NCI-H82 treated with DMSO at 0.1 percent for 48 hours (cell line): ENCODE measurements at regions not wholly inside any gene's neighbourhood (a gene's known extent, or its start where the extent isn't known, plus 50 kb on each side); places are given as distances from the start of the nearest gene placed in this dataset.
A peak's percentile ranks its signal among the peaks of the same experiment; 100 is the strongest.
"Not testable (repeated sequence)": the region's sequence is repeated elsewhere in the genome, so short reads cannot be mapped to it uniquely, and the experiment has no call there.

Experiments used
- DNase-seq: peaks from one replicate; lab custom pipeline; 2025; ENCODE audit not compliant: unreplicated experiment; lab: John Stamatoyannopoulos, UW

DNA sequence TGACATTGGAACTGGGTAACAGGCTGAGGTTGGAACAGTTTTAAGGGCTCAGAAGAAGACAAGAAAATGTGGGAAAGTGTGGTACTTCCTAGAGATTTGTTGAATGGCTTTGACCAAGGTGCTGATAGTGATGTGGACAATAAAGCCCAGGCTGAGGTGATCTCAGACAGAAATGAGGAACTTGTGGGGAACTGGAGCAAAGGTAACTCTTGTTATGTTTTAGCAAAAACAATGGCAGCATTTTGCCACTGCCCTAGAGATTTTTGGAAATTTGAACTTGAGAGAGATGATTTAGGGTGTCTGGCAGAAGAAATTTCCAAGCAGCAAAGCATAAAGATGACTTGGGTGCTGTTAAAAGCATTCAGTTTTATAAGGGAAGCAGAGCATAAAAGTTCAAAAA is 474.7 kb upstream of the ADGRB3 start:
- no peak for DNase-seq

DNA sequence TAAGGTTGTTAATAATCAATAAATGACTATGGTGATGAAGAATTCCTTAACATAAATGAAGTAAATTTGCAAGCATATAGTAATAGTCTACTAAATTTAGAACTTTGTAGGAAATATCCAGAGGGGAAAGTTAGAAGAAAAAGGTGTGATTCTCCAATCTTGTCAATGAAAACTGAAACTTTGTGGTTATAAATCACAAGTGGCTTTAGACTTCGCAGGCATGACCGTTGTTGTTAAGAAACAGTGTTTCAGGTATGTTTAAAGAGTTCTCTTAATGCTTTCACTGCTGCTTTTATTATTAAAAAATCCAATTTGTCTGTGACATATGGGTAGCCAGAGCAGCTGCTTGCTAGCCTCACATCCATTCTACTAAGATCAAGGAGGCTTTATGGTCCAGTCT is 475.6 kb upstream of the ADGRB3 start:
- DNase-seq: peak; percentile 2

DNA sequence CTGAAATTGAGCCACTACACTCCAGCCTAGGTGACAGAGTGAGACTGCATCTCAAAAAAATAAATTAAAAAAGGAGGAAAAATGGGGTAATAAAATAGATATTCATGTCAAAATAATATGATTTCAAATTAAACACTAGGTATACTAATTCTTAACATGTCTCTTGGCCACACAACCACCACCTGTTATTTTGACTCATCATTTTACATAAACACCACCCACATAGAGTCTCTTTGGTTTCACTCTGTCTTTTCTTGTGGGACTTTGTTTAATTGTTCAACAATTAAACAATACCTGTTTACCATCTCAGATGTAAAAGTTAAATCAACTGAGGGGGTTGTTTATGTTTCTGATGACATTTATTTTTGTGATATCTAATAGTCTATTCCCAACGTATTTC is 476.8 kb upstream of the ADGRB3 start:
- DNase-seq: no peak

DNA sequence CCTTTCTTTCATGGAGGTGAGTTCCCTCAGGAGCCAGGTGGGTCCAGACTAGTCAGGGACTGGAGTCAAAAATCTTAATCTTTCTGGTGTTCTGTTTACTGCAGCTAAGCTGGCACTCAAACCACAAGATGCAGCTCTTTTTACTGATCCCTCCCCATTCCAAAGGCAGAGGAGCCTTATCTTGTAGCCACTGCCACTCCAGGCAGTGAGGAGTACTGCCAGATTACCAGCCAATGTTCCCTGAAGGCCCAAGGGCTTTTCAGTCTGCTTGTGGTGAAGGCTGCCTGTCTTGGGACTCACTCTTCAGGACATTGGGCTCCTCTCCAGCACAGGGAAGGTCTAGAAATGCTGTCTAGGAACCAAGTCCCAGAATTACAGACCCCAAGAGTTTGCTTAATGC is 490.4 kb upstream of the ADGRB3 start:
- DNase-seq: no peak

DNA sequence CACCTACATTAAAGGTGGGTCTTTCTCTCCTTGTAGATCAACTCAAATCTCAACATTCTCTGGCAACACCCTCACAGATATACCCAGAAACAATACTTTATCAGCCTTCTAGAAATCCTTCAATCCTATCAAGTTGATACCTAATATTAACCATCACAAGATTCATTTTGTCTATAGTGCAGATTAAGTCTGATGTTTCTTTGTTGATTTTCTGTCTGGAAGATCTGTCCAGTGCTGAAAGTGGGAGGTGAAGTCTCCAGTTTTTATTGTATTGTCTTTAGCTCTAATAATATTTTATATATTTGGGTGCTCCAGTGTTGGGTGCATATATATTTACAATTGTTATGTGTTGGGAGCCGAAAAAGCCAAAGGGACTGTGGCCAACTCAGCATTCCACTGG is 493.9 kb upstream of the ADGRB3 start:
- no peak for DNase-seq

DNA sequence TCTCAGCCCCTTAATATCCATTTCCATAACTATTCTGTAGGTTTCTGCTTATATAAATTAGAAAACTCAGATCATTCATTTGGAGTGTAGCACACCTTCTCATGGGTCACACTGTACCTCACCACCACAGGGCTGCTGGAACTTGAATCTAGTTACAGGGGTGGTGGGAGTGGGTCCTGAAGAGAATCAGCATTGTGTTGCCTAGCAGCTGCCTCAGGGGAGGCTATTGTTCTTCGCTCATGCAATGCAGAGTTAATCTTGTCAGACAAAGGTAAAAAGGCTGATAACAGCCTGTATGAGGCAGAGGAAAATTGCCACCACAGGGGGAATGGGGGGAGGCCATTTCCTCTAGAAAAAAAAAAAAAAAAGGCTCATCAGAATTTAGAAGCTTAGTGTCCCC is 496.0 kb upstream of the ADGRB3 start:
- no peak for DNase-seq

DNA sequence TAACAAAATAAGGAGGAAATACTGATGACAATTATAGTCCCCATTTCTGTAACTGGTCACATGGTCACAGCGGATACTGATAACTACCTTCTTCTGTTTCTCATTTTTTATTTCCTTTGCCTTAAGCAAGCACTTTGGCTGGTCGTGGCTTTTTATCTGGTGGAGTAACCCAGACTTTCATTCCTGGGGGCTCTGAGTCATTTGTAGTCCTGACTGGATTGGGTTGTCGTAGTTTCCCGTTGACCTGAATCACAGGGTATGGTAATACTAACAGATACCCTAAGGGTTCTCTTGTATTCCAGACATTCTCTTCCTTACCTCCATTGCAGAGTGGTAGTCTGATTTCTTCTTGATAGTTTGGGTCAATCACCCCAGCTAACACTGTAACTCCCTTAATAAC is 500.3 kb upstream of the ADGRB3 start:
- no peak for DNase-seq

DNA sequence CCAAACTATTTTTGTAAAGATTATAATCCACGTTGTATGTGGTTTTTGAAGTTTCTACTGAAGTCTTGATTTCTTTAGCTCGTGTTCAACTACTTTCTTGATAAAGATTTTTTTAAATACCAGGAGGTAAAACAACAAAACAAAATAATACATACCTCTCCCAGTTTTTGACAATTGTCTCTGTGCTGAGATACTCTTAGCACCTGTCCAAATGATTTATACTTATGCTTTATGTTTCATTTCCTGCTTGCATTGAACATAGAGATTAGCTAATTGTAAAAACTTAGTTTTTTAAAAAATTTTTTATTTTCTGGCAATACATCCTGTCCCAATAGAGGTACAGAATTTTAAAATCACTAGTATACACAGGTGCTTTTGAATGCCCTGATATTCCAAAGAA is 506.9 kb upstream of the ADGRB3 start:
- no peak for DNase-seq

DNA sequence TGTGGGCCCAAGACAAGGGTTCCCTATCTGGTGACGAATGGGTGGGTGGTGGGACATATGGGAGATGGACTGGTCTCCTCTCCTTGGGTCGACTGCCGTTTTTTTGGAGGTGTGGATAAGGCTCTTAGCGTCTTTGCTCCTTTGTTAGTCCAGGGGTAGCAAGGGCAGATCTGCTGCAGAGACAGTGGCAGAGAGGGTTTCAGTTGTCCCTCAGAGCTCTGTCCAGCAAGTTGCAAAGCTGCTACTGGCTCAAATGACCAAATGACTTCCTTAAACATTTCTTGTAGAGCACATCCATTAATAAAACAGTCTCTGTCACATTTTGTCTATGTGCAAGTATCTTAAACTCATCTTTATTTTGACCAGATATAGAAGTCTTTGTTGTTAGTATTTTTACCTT is 508.0 kb upstream of the ADGRB3 start:
- no peak for DNase-seq

DNA sequence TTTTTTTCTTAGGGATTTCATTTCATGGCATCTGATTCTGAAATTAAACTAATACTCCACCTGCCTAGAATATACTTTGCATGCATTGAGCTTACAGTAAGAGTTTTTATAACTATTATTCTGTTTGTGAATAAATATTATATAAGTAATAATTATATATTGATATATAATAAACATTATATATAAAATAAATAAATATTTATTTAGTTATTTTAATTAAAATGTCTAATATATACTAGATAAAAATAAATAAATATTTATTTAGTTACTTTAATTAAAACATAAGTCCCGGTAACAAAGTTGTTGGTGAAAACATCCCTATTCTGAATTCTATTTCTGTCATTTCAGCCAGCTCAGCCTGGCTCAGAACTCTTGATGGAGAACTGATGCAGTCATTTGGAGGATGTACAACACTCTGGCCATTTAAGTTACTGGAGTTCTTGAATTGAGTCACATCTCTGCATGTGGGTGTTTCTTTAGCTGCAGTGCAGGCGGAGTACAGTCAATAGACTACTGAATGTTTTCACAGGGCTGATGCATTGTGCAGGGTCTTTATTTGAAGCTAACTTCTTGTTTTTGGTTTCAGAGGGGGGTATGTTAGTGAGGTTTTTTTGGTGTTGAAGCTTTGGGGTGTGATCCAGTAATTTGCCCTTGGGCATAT is 508.9 kb upstream of the ADGRB3 start:
- no peak for DNase-seq

DNA sequence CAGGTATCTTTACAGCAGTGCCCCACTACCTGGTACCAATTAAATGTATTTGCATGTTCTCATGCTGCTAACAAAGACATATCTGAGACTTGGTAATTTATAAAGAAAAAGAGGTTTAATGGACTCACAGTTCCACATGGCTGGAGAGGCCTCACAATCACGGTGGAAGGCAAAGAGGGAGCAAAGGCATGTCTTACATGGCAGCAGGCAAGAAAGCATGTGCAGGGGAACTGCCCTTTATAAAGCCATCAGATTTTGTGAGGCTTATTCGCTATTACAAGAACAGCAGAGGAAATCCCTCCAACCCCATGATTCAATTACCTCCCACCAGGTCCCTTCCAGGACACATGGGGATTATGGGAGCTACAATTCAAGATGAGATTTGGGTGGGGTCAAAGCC is 512.1 kb upstream of the ADGRB3 start:
- not testable (repeated sequence) for DNase-seq

DNA sequence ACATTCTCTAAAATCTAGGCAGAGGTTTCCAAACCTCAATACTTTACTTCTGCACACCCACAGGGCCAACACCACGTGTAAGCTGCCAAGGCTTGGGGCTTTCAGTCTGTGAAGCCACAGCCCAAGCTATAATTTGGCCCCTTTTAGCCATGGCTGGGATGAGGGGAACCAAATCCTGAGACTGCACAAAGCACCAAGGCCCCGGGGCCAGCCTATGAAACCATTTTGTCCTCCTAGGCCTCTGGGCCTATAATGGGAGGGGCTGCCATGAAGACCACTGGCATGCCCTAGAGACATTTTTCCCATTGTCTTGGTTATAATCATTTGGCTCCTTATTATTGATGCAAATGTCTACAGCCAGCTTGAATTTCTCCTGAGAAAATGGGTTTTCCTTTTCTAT is 513.0 kb upstream of the ADGRB3 start:
- DNase-seq: no peak

DNA sequence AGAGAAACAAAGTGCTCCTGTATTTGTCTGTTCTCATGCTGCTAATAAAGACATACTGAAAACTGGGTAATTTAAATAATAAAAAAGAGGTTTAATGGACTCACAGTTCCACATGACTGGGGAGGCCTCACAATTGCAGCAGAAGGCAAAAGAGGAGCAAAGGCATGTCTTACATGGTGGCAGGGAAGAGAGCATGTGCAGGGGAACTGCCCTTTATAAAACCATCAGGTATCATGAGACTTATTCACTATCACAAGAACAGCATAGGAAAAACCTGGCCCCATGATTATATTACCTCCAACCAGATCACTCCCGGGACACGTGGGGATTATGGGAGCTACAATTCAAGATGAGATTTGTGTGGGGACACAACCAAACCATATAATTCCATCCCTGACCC is 514.1 kb upstream of the ADGRB3 start:
- DNase-seq: not testable (repeated sequence)

DNA sequence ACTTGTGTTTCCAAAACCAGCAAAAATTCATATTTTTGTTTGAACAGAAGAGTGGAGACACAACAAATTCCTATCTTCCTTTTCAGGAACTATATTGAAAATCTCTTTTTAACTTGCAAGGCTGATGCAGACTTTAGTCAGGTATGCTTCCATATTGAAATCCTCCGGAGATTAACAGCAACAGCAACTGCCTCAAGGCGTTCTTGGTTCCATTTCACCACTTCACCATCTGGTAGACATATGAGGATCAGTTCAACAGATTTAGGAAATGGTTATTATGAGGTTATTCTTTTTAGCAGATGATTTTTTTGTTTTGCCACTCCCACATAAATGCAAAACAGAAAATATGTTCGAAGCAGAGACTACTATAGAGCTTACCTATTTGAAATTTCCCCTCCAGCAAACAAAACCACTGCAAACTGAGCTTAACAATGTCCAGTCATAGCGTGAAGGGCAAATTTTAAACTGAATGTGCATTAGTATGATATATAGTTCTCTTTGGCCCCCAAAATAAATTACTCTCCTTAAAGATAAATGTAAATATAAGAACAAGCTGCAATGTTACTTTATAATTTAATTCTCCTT is 520.5 kb upstream of the ADGRB3 start:
- DNase-seq: no peak

DNA sequence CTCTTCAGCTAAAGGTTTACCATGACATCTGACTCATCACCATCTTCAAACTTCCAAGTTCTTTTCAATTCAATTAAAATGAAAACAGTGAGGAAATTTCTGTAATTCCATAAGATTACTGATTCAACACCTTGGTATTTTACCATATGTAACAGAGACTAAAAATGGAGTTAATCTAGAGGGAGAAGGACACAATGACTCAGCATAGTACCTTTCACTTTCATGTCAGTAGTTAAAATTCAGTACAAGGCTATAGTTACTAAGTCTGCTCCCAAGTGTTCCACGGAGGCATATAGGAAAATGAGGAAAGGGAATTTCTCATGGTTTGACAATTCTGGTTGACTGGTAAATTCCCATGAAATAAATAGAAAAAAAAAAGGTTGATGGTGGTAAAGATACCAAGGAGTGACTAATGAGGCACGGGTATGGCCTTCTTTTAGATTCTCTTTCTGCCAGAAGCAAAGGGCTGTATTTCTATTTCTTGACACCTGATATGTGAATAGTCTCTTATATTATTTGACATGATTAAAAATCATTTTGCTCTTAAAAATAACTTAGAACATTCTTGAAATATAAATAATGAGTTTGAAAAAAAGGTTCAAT is 526.7 kb upstream of the ADGRB3 start:
- DNase-seq: no peak

DNA sequence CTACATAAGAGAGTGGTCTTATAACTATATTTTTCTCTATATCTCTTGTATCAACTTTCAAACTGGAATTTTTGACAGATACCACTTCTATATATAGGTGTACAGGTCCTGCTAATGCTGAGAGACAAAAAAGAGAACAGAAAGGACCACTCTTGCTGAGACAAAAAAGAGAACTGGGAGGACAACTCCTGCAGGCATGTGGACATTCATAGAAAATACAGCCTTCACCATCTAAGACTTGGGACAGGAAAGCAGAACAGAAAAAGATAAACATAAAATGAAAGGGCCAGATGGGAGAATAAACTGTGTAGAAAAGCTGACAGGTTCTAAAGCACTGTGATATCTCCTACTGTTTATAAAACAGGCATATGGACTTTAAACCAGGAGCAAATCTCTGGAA is 541.0 kb upstream of the ADGRB3 start:
- DNase-seq: no peak

DNA sequence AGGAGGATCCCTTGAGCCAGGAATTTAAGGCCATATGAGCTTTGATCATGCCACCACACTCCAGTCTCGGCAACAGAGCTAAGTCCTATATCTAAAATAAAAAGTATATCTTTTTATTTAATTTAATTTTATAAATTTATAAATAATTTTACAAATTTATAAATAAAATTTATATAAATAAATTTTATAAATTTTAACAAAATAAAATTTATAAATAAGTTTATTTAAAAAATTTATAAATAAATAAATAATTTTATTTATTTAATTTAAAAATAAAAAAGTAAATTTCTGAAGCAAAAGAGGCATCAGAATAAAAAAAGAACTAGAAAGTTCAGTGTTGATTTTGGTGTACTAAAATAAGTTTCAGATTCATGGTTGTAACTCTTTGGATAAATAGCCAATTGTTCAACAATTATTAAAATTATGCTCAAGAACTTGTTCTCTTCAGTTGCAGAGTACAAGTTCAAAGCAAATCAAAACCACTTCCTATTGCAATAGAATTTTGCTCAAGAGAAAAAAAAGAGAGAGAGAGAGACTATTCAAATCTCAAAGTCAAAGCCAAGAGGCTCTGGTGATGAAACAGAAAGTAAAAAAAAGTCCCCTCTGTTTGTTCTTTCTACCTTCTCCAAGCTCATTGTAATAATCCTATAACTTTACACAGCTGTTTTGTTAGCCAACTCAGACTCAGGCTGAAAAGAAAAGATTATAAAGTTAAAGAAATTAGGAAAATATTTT is 547.5 kb upstream of the ADGRB3 start:
- DNase-seq: no peak

DNA sequence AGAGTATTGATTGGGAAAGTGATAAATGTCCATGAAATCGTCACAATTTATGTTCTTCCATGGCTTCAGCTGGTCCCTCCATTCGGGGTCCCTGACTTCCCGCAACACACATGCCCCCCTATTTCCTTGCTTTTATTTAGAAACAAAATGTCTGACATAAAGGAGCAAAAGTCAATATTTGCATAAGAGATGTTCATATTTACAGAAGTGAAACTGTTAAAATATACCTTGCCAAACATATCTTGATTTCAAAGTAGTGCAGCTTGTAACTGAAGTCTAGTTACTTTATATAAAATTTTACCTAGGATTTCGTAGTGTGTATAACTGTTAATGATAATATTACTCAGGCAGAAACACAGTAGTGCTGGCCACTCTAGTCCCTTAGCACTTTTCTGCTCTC is 548.9 kb upstream of the ADGRB3 start:
- no peak for DNase-seq

DNA sequence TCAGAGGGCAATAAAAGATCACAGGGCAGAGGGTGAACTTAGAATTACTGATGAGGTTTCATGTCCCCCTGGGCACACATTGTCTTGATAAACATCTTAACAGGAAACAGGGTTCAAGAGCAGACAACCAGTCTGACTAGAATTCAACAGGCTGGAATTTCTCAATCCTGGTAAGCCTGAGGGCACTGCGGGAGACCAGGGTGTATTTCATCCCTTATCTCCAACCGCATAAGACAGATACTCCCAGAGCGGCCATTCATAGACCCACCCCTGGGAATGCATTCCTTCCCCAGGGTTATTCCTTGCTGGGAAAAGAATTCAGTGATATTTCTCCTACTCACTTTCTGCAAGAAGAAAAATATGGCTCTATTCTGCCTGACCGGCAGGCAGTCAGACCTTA is 549.5 kb upstream of the ADGRB3 start:
- not testable (repeated sequence) for DNase-seq

DNA sequence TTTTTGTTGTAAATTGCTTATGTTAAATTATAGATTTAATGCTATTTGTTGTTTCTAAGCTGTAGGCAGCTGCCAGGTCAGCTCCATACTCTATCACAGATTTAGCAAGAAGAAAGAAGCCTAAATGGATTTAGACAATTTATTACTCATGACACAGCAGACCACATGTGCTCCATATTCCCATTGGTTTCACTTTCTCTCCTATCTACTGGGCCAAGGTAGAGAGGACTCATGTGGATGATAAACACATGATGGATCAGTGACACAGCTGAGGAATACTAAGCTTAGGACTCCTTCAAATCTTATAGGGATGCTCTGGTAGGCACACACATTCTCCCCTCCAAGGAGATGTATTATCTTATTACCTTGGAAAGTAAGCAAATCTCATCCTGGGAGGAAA is 553.0 kb upstream of the ADGRB3 start:
- DNase-seq: peak; percentile 74

DNA sequence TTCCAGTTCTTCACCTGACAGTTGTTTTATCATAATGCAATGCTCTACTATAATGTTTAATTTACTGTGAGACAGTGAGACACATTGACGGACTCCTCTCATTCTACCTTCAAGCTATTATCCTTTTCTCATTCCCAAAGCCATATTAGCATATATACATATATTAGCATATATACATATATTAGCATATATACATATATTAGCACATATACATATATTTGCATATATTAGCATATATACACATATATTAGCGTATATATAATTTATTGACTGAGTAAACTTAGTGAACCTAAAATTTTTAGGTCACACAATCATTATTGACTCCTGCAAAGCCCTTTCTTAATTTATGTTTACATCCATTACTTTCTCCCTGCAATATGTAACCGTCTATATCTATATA is 555.0 kb upstream of the ADGRB3 start:
- DNase-seq: no peak

DNA sequence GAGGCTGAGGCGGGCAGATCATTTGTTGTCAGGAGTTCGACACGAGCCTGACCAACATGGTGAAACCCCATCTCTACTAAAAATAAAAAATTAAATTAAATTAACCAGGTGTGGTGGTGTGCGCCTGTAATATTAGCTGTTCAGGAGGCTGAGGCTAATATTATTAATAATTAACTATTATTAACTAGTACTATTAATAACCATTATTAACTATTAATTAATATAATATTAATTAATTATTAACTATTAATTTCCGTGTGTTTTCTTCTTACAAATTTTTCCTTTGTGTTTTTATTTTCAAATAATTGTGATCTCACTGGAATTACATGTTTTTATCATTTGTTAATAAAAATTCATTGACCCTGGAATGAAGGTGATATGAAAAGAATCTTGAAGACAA is 557.4 kb upstream of the ADGRB3 start:
- DNase-seq: no peak
